Activated T-helper 1 cell treated with anti-CD3 and anti-CD28 coated beads, Interleukin-12 subunit alpha, Interleukin-12 subunit beta, Interleukin-2, Interleukin-4 antibody, amounts not matched to agents 30 ng/mL and 10 ng/mL and 1 ng/mL, durations not matched to agents 14 hours and 24 hours and 36 hours (primary cell): ENCODE measurements at regions not wholly inside any gene's neighbourhood (a gene's known extent, or its start where the extent isn't known, plus 50 kb on each side); places are given as distances from the start of the nearest gene placed in this dataset.

Experiments used
- DNase-seq: peaks from one replicate; pipeline ENCODE4 v3.0.0; 2021; ENCODE audit warnings: low spot score
- H3K27ac Mint-ChIP-seq: one replicate; pipeline ENCODE4 v1.8.0; 2021; ENCODE audit warnings: mild to moderate bottlenecking, mixed read lengths
- H3K27me3 Mint-ChIP-seq: one replicate; pipeline ENCODE4 v1.8.0; 2022; ENCODE audit warnings: mild to moderate bottlenecking, moderate library complexity, mixed read lengths; ENCODE audit not compliant: insufficient read depth
- H3K36me3 Mint-ChIP-seq: one replicate; pipeline ENCODE4 v1.8.0; 2021; ENCODE audit warnings: low read depth, mixed read lengths
- H3K4me1 Mint-ChIP-seq: one replicate; pipeline ENCODE4 v1.8.0; 2021; ENCODE audit warnings: low read depth, mixed read lengths
- H3K4me3 Mint-ChIP-seq: one replicate; pipeline ENCODE4 v1.8.0; 2021; ENCODE audit warnings: mild to moderate bottlenecking, moderate library complexity, mixed read lengths
- H3K9me3 Mint-ChIP-seq: one replicate; pipeline ENCODE4 v1.8.0; 2021; ENCODE audit warnings: mixed read lengths
- intact Hi-C: fragments of 100-400 bp; cut with micrococcal nuclease; formaldehyde crosslinking; loops from one replicate; pipeline ENCODE4 v1.15.1; 2024

DNA sequence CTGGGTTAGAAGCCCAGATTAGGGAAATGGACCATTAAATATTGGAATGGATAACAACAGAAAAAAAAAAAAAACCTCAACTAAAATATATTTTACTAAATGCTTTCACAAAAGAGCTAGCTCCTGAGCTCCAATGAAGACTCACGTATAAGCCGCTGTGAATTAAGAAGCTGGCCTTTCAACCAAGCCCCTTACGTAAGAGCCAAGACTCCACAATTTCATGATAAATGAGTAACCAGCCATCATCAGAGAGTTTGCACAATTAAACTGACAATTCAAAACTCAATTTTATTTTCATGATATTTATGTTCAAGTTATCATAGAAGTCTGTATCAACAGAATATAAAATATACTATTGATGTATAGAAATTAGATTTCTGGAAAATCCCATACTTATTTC, 70.7 kb upstream of the HNRNPA3 start:
- Mint-ChIP-seq H3K27me3 (peaks cover 33% of the 10 kb centered on the region), H3K27ac (no peak overlapping the region), H3K4me3 (no peak overlapping the region), H3K36me3 (no peaks in the 10 kb centered on the region), H3K9me3 (no peaks in the 10 kb centered on the region), H3K4me1 (no peaks in the 10 kb centered on the region)
- no peak for DNase-seq
- intact Hi-C loops, result no loop called here

GRCh38 chr2:177143444-177143843, 69.2 kb upstream of the HNRNPA3 start:
- H3K4me1 Mint-ChIP-seq, result peaks cover 7% of the 10 kb centered on the region
- no peak overlapping the region for H3K27ac Mint-ChIP-seq
- H3K9me3 Mint-ChIP-seq, result no peaks in the 10 kb centered on the region
- DNase-seq, result no peak
- peaks cover 39% of the 10 kb centered on the region for H3K27me3 Mint-ChIP-seq
- no peak overlapping the region for H3K4me3 Mint-ChIP-seq
- intact Hi-C loops, result no loop called here
- H3K36me3 Mint-ChIP-seq, result no peaks in the 10 kb centered on the region

- no peaks in the 10 kb centered on the region for H3K36me3 Mint-ChIP-seq
- H3K9me3 Mint-ChIP-seq, result no peaks in the 10 kb centered on the region
- H3K4me3 Mint-ChIP-seq, result peak overlapping the region; percentile 40
- H3K4me1 Mint-ChIP-seq, result peaks cover 13% of the 10 kb centered on the region
- H3K27ac Mint-ChIP-seq, result no peak overlapping the region
- H3K27me3 Mint-ChIP-seq, result peaks cover 60% of the 10 kb centered on the region
- intact Hi-C loops, result loop anchor here (1.0 to 5.0 kb wide), 9 partner anchors 216 to 1020 kb away; a partner anchor contains a TSS
- DNase-seq, result no peak
These were observed 65.4 kb upstream of the HNRNPA3 start for GRCh38 chr2:177147093-177147694.

GRCh38 chr2:177147834-177148445, 64.7 kb upstream of the HNRNPA3 start:
- H3K4me1 Mint-ChIP-seq, result peaks cover 13% of the 10 kb centered on the region
- DNase-seq, result no peak
- intact Hi-C loops, result loop anchor here (1.0 to 5.0 kb wide), 11 partner anchors 217 to 1021 kb away; a partner anchor contains a TSS
- H3K9me3 Mint-ChIP-seq, result no peaks in the 10 kb centered on the region
- no peak overlapping the region for H3K27ac Mint-ChIP-seq
- H3K4me3 Mint-ChIP-seq, result peak overlapping the region; percentile 82
- H3K36me3 Mint-ChIP-seq, result no peaks in the 10 kb centered on the region
- H3K27me3 Mint-ChIP-seq, result peaks cover 61% of the 10 kb centered on the region

GRCh38 chr2:177148477-177149154, 64.0 kb upstream of the HNRNPA3 start:
- peak overlapping the region; percentile 82 for H3K4me3 Mint-ChIP-seq
- peaks cover 13% of the 10 kb centered on the region for H3K4me1 Mint-ChIP-seq
- no peaks in the 10 kb centered on the region for H3K9me3 Mint-ChIP-seq
- peak; percentile 65 for DNase-seq
- H3K36me3 Mint-ChIP-seq, result no peaks in the 10 kb centered on the region
- peaks cover 61% of the 10 kb centered on the region for H3K27me3 Mint-ChIP-seq
- H3K27ac Mint-ChIP-seq, result peak overlapping the region; percentile 10
- intact Hi-C loops, result loop anchor here (1.0 to 5.0 kb wide), 9 partner anchors 16 to 1008 kb away; a partner anchor contains a TSS

GRCh38 chr2:177149155-177149503, 63.5 kb upstream of the HNRNPA3 start:
- peaks cover 64% of the 10 kb centered on the region for H3K27me3 Mint-ChIP-seq
- no peaks in the 10 kb centered on the region for H3K9me3 Mint-ChIP-seq
- peaks cover 13% of the 10 kb centered on the region for H3K4me1 Mint-ChIP-seq
- no peak for DNase-seq
- intact Hi-C loops, result loop anchor here (1.0 to 5.0 kb wide), 8 partner anchors 15 to 595 kb away; a partner anchor contains a TSS
- peak overlapping the region; percentile 82 for H3K4me3 Mint-ChIP-seq
- H3K27ac Mint-ChIP-seq, result peak overlapping the region; percentile 10
- no peaks in the 10 kb centered on the region for H3K36me3 Mint-ChIP-seq

DNA sequence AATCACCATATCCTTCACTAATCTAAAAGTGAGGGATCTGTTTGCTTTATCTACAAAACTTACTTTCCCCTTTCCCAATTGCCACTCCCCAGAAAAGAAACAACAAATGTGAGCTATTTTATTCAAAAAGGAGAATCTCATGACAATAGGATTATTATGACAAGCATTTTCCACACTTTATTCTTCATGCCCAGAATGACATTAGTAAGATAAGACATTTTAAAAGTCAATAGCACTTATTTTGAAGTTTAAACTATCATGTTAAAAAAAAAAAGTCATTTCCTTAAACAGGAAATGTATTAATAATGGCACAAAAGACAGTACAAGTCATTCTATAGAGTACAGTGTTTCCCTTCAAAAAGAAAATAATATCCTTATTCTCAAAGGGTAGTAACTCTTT, 58.8 kb upstream of the HNRNPA3 start:
- peaks cover 2% of the 10 kb centered on the region for H3K4me1 Mint-ChIP-seq
- H3K4me3 Mint-ChIP-seq, result no peak overlapping the region
- DNase-seq, result no peak
- H3K27ac Mint-ChIP-seq, result no peak overlapping the region
- intact Hi-C loops, result no loop called here
- peaks cover 37% of the 10 kb centered on the region for H3K27me3 Mint-ChIP-seq
- H3K9me3 Mint-ChIP-seq, result no peaks in the 10 kb centered on the region
- H3K36me3 Mint-ChIP-seq, result no peaks in the 10 kb centered on the region

DNA sequence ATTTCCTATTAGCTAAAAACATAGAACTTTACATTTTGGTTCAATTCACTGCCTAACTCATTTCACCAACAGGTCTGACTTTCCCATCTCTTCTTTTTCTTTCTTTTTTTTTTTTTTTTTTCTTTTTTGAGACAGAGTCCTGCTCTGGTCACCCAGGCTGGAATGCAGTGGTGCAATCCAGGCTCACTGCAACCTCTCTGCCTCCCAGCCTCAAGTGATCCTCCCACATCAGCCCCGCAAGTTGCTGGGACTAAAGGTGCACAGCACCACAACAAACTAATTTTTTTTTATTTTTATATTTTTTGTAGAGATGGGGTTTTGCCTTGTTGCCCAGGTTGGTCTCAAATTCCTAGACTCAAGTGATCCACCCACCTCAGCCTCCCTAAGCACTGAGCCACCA, 57.8 kb upstream of the HNRNPA3 start:
- Mint-ChIP-seq H3K4me3 (no peak overlapping the region), H3K4me1 (no peaks in the 10 kb centered on the region), H3K27ac (no peak overlapping the region), H3K27me3 (peaks cover 30% of the 10 kb centered on the region), H3K9me3 (no peaks in the 10 kb centered on the region), H3K36me3 (no peaks in the 10 kb centered on the region)
- no peak for DNase-seq
- intact Hi-C loops, result no loop called here

DNA sequence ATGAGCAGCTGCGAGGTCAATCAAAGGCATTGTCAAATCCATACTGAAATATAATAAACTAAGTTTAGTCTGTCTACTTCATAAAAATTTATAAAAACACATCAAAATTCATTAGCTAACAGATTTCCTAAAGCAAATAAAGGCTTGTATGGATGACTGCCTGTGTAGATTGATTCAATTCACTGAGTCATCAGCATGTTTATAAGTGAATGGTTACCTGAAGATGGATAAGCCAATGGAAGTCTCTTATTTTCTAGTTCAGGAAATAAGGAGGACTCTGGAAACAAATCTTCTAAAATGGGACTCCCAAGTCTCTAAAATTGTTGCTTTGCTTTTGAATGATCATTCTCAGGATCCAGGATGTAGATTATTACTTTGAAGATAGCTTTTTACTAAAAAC, 57.0 kb upstream of the HNRNPA3 start:
- no peak for DNase-seq
- Mint-ChIP-seq H3K27me3 (peaks cover 23% of the 10 kb centered on the region), H3K4me3 (no peak overlapping the region), H3K4me1 (no peaks in the 10 kb centered on the region), H3K36me3 (no peaks in the 10 kb centered on the region), H3K27ac (no peak overlapping the region), H3K9me3 (no peaks in the 10 kb centered on the region)
- intact Hi-C loops, result no loop called here

DNA sequence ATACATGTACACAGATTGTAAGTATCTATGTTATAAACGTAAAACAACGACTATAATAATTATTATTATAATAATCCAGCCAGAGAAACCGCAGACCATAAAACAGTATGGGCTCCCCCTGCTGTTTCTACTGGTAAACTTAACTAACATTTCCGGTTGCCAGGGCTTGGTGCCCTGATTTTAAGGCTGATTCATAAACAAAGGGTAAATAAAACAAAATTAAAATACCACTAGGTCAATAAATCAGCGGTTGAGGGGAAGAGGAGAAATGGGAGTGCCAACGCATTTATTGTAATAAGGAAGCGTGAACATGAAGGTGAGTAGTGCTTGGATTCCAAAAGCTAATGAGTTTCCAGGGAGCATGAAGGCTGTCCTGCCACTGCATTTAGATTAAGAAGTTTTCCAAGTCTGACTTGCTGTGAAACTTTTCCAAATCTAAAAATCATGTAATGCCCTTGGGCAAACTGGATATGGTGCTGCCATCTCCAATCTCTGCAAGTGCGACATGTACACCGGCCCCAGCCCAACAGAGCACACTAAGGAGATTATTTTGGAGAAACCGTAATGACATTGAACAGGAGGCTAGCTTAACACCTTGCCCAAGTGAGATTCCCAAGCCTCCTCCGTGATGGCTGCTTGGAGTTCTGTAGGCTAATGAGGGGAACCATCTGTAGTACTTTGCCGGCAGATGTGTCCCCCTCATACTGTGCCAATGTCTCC, 50.7 kb upstream of the HNRNPA3 start:
- H3K4me1 Mint-ChIP-seq, result peaks cover 13% of the 10 kb centered on the region
- H3K4me3 Mint-ChIP-seq, result no peak overlapping the region
- no peaks in the 10 kb centered on the region for H3K9me3 Mint-ChIP-seq
- no peaks in the 10 kb centered on the region for H3K36me3 Mint-ChIP-seq
- DNase-seq, result no peak
- H3K27ac Mint-ChIP-seq, result no peak overlapping the region
- intact Hi-C loops, result loop anchor here (10.0 kb wide), 1 partner anchor 393 kb away; a partner anchor contains a TSS
- H3K27me3 Mint-ChIP-seq, result peaks cover 3% of the 10 kb centered on the region
